ENCODE measurements at regions not wholly inside any gene's neighbourhood (a gene's known extent, or its start where the extent isn't known, plus 50 kb on each side); places are given as distances from the start of the nearest gene placed in this dataset.

- SMC1A ChIA-PET (ENCODE audit: uncharacterized antibody, unreplicated experiment), result no interaction called here
- FAIRE-seq, result no peak
- no TSS peak for BruUV-seq (replicated peaks)
- Histone ChIP-seq H3K4me3 (no peak overlapping the region), H4K20me1 (ENCODE audit: control insufficient read depth, insufficient read depth) (no peaks in the 10 kb centered on the region), H3K9me3 (replicated peaks; ENCODE audit: control insufficient read depth, insufficient read depth, low read length) (no peaks in the 10 kb centered on the region), H3K36me3 (ENCODE audit: control insufficient read depth in 2 of 2, insufficient read depth in 2 of 2, low read length in 1 of 2) (no peaks in the 10 kb centered on the region), H3K27ac (ENCODE audit: control insufficient read depth, insufficient read depth) (no peak overlapping the region), H3K4me2 (ENCODE audit: control insufficient read depth, insufficient read depth) (no peak overlapping the region), H3K27me3 (replicated peaks in 1 of 2; ENCODE audit: control insufficient read depth in 2 of 2, insufficient read depth in 2 of 2, low read length in 1 of 2) (no peaks in the 10 kb centered on the region), H3K4me1 (ENCODE audit: control insufficient read depth, insufficient read depth, low read length) (no peaks in the 10 kb centered on the region), H3K9ac (ENCODE audit: control insufficient read depth, insufficient read depth, low read length) (no peak overlapping the region), H2AFZ (ENCODE audit: control insufficient read depth, low read depth, low read length) (no peak overlapping the region), H3K79me2 (ENCODE audit: control insufficient read depth, insufficient read depth, low read length) (no peaks in the 10 kb centered on the region)
- TF ChIP-seq SREBF2 (IDR thresholded peaks at IDR 0.05; ENCODE audit: low read length) (no peak), FOXM1 (IDR thresholded peaks at IDR 0.05; ENCODE audit: low read depth, low read length) (no peak), ASH2L (IDR thresholded peaks at IDR 0.05; ENCODE audit: borderline replicate concordance, low read depth) (no peak), ZBTB11 (CRISPR knock-in tag; IDR thresholded peaks at IDR 0.05) (no peak), MLLT1 (IDR thresholded peaks at IDR 0.05) (no peak)
- DNase-seq (ENCODE audit: low read depth, low spot score), result no peak
- no peak for ATAC-seq
- WGBS (ENCODE audit: insufficient coverage, insufficient replicate concordance, low lambda C conversion rate, missing lambda C conversion rate), result 0% methylated on average over 1 of the region's 1 CpG
- CTCF ChIA-PET, result no interaction called here
- intact Hi-C loops (cut with micrococcal nuclease; ENCODE audit: unreplicated experiment), result no loop called here
- POLR2A ChIA-PET, result no interaction called here
- RAD21 ChIA-PET (ENCODE audit: unreplicated experiment), result no interaction called here
- in situ Hi-C loops (cut with MboI), result no loop called here
These were observed 1801.1 kb upstream of the CELF4 start for GRCh38 chr18:39366656-39367055.

Measured in GM12878 (cell line).